ENCODE measurements at regions not wholly inside any gene's neighbourhood (a gene's known extent, or its start where the extent isn't known, plus 50 kb on each side); places are given as distances from the start of the nearest gene placed in this dataset.

- no peak for DNase-seq (ENCODE audit: low read depth in 2 of 2)
These were observed 488.6 kb downstream of the KCTD8 start for GRCh38 chr4:43959976-43960375.

- no peak for DNase-seq (ENCODE audit: low read depth in 2 of 2)
These were observed 480.6 kb downstream of the KCTD8 start for GRCh38 chr4:43968011-43968410.

- no peak for DNase-seq (ENCODE audit: low read depth in 2 of 2)
These were observed 465.0 kb downstream of the KCTD8 start for GRCh38 chr4:43983610-43984009.

- DNase-seq (ENCODE audit: low read depth in 2 of 2): no peak
These were observed 461.2 kb downstream of the KCTD8 start for GRCh38 chr4:43987331-43987944.

GRCh38 chr4:43990551-43990950 lies 458.1 kb downstream of the KCTD8 start:
- no peak for DNase-seq (ENCODE audit: low read depth in 2 of 2)

GRCh38 chr4:43990963-43991362 lies 457.6 kb downstream of the KCTD8 start:
- DNase-seq (ENCODE audit: low read depth in 2 of 2): no peak

GRCh38 chr4:43992552-43992951 lies 456.1 kb downstream of the KCTD8 start:
- no peak for DNase-seq (ENCODE audit: low read depth in 2 of 2)

- DNase-seq (ENCODE audit: low read depth in 2 of 2): no peak
These were observed 455.3 kb downstream of the KCTD8 start for GRCh38 chr4:43993196-43993902.

- no peak for DNase-seq (ENCODE audit: low read depth in 2 of 2)
These were observed 448.9 kb downstream of the KCTD8 start for GRCh38 chr4:43999669-44000068.

- no peak for DNase-seq (ENCODE audit: low read depth in 2 of 2)
These were observed 446.2 kb downstream of the KCTD8 start for GRCh38 chr4:44002368-44002767.

GRCh38 chr4:44016570-44017421 lies 431.8 kb downstream of the KCTD8 start:
- DNase-seq (ENCODE audit: low read depth in 2 of 2): no peak

GRCh38 chr4:44017422-44017739 lies 431.2 kb downstream of the KCTD8 start:
- no peak for DNase-seq (ENCODE audit: low read depth in 2 of 2)

GRCh38 chr4:44019721-44020120 lies 428.9 kb downstream of the KCTD8 start:
- DNase-seq (ENCODE audit: low read depth in 2 of 2): no peak

- no peak for DNase-seq (ENCODE audit: low read depth in 2 of 2)
These were observed 423.1 kb downstream of the KCTD8 start for GRCh38 chr4:44025376-44026020.

GRCh38 chr4:44038811-44039210 lies 409.8 kb downstream of the KCTD8 start:
- DNase-seq (ENCODE audit: low read depth in 2 of 2): no peak

- no peak for DNase-seq (ENCODE audit: low read depth in 2 of 2)
These were observed 402.1 kb downstream of the KCTD8 start for GRCh38 chr4:44046491-44046890.

- DNase-seq (ENCODE audit: low read depth in 2 of 2): no peak
These were observed 391.9 kb downstream of the KCTD8 start for GRCh38 chr4:44056721-44057151.

GRCh38 chr4:44070843-44071242 lies 377.8 kb downstream of the KCTD8 start:
- DNase-seq (ENCODE audit: low read depth in 2 of 2): no peak

- no peak for DNase-seq (ENCODE audit: low read depth in 2 of 2)
These were observed 376.4 kb downstream of the KCTD8 start for GRCh38 chr4:44071959-44072955.

- no peak for DNase-seq (ENCODE audit: low read depth in 2 of 2)
These were observed 361.9 kb downstream of the KCTD8 start for GRCh38 chr4:44086753-44087152.

GRCh38 chr4:44093390-44093789 lies 355.2 kb downstream of the KCTD8 start:
- DNase-seq (ENCODE audit: low read depth in 2 of 2): no peak

Measured in activated CD4-positive, alpha-beta T cell treated with anti-CD3 and anti-CD28 coated beads for 24 hours (primary cell).